GM12874 (cell line): ENCODE measurements at regions not wholly inside any gene's neighbourhood (a gene's known extent, or its start where the extent isn't known, plus 50 kb on each side); places are given as distances from the start of the nearest gene placed in this dataset.

Experiments
- TF ChIP-seq, protein P1 (sequence below): IDR thresholded peaks from 2 replicates; pipeline ENCODE4 v1.5.1; 2011; ENCODE audit warnings: low read depth, mild to moderate bottlenecking, control low read depth, low read length, moderate library complexity; ENCODE audit not compliant: insufficient read depth

GRCh38 chr4:37139987-37140386 is 104.6 kb upstream of the NWD2 start:
- TF ChIP-seq, protein P1, sequence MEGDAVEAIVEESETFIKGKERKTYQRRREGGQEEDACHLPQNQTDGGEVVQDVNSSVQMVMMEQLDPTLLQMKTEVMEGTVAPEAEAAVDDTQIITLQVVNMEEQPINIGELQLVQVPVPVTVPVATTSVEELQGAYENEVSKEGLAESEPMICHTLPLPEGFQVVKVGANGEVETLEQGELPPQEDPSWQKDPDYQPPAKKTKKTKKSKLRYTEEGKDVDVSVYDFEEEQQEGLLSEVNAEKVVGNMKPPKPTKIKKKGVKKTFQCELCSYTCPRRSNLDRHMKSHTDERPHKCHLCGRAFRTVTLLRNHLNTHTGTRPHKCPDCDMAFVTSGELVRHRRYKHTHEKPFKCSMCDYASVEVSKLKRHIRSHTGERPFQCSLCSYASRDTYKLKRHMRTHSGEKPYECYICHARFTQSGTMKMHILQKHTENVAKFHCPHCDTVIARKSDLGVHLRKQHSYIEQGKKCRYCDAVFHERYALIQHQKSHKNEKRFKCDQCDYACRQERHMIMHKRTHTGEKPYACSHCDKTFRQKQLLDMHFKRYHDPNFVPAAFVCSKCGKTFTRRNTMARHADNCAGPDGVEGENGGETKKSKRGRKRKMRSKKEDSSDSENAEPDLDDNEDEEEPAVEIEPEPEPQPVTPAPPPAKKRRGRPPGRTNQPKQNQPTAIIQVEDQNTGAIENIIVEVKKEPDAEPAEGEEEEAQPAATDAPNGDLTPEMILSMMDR, result no peak

- TF ChIP-seq, protein P1, result no peak
These were observed 98.3 kb upstream of the NWD2 start for GRCh38 chr4:37146260-37146659.

- TF ChIP-seq, protein P1, result no peak
These were observed 86.9 kb upstream of the NWD2 start for GRCh38 chr4:37157476-37158167.

DNA sequence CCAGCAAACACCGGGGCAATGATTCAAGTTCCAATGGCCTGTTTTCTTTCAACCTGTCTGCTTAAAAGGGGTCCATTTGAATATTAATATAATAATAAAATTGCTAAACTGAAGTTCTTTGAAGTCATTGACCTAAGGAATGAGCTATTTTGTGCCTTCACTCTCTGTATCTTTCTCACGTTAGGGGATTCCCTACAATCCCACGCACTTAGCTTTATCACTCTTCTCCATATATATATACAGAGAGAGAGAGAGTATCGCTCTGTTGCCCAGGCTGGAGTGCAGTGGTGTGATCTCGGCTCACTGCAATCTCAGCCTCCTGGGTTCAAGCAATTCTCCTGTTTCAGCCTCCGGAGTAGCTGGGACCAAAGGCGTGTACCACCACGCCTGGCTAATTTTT is 83.9 kb upstream of the NWD2 start:
- TF ChIP-seq, protein P1, result no peak

GRCh38 chr4:37165844-37166243 is 78.7 kb upstream of the NWD2 start:
- TF ChIP-seq, protein P1, result no peak

DNA sequence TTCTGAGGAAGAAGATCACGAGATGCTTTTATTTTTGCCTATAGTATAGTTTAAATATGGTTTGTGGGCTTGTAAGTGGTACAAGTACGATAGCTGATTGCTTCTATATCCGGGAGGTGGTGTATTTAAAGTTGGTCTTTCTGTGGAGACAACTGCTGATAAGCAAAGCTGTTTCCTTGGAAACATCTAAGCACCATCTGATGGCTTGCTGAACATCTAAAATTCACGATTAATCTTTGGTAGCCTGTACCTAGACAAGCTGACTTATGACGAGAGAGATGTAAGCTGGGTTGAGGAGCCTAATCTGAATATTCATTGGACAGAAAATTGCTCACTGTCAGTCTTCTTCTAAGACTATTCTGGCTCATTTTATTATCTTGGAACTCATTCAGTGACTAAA is 74.6 kb upstream of the NWD2 start:
- TF ChIP-seq, protein P1, result no peak

GRCh38 chr4:37188100-37188499 is 56.4 kb upstream of the NWD2 start:
- TF ChIP-seq, protein P1, result peak; percentile 36; the same call in 1 of the 2 replicates
